Testis (tissue), 2 donors: ENCODE measurements at regions not wholly inside any gene's neighbourhood (a gene's known extent, or its start where the extent isn't known, plus 50 kb on each side); places are given as distances from the start of the nearest gene placed in this dataset.

Experiments
- DNase-seq: peaks from one replicate; pipeline ENCODE4 v3.0.0-alpha.2; 2019
- H3K27ac ChIP-seq, 2 donors: fragments of 200-600 bp; sonication (generic); one replicate each; pipeline ENCODE4 v1.5.1; 2019
- H3K27me3 ChIP-seq: fragments of 200-600 bp; sonication (generic); one replicate; pipeline ENCODE4 v1.5.1; 2019
- H3K36me3 ChIP-seq: fragments of 200-600 bp; sonication (generic); one replicate; pipeline ENCODE4 v1.5.1; 2017; ENCODE audit warnings: low read depth; ENCODE audit errors: missing control alignments
- H3K4me1 ChIP-seq: fragments of 200-600 bp; sonication (generic); one replicate; pipeline ENCODE4 v1.5.1; 2019
- H3K4me3 ChIP-seq, 2 donors: fragments of 200-600 bp; sonication (generic); one replicate each; pipeline ENCODE4 v1.5.1; 2017 to 2019
- H3K9me3 ChIP-seq: fragments of 200-600 bp; sonication (generic); one replicate; pipeline ENCODE4 v1.5.1; 2017
- POLR2A ChIP-seq: fragments of 450-650 bp; IDR thresholded peaks from one replicate; pipeline ENCODE4 v1.6.1; 2017; ENCODE audit warnings: antibody characterized with exemption, mild to moderate bottlenecking, moderate library complexity
- WGBS, 2 donors: methylation state at CpG; one replicate each; pipeline ENCODE4 v1.1.5; 2018; 5-methylcytosine and 5-hydroxymethylcytosine counted together
- intact Hi-C: fragments of 100-400 bp; cut with DNase I; formaldehyde crosslinking; loops from one replicate; pipeline ENCODE4 v1.15.1; 2023; ENCODE audit warnings: low total_unique reads
- TF ChIP-seq, protein P1 (sequence below), 3 experiments: fragments of 450-650 bp in 2 of 3; fragments of 200-600 bp in 1 of 3; sonication (generic) in 1 of 3; IDR thresholded peaks; one replicate each; pipeline ENCODE4 v1.5.1; 2016 to 2019; ENCODE audit warnings: antibody characterized with exemption in 3 of 3, mild to moderate bottlenecking in 2 of 3, moderate library complexity in 1 of 3

DNA sequence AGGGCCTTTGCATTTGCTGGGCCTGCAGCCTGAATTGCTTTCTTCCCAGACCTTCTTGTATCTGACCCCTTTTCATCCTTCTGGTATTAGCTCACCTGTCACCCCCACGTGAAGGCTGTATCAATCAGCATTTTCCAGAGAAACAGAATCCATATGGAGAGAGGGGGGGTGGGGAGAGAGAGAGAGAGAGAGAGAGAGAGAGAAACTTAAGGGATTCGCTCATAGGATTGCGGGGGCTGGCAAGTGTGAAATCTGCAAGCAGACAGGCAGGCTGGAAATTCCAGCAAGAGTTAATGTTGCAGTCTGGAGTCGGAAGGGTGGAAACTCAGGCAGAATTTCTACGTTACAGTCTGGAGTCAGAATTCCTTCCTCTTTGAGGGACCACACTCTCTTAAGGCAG, 410.7 kb upstream of the SULF2 start:
- no peak for DNase-seq
- Histone ChIP-seq H3K4me1 (no peaks in the 10 kb centered on the region), H3K4me3 (no peak overlapping the region), H3K9me3 (no peaks in the 10 kb centered on the region), H3K36me3 (no peaks in the 10 kb centered on the region), H3K27me3 (no peaks in the 10 kb centered on the region), H3K27ac (no peak overlapping the region)
- whole genome bisulfite sequencing, 2 donors: 49 to 67% methylated on average over 5 of the region's 5 CpGs
- intact Hi-C loops: no loop called here
- no peak for TF ChIP-seq POLR2A
- TF ChIP-seq, protein P1, sequence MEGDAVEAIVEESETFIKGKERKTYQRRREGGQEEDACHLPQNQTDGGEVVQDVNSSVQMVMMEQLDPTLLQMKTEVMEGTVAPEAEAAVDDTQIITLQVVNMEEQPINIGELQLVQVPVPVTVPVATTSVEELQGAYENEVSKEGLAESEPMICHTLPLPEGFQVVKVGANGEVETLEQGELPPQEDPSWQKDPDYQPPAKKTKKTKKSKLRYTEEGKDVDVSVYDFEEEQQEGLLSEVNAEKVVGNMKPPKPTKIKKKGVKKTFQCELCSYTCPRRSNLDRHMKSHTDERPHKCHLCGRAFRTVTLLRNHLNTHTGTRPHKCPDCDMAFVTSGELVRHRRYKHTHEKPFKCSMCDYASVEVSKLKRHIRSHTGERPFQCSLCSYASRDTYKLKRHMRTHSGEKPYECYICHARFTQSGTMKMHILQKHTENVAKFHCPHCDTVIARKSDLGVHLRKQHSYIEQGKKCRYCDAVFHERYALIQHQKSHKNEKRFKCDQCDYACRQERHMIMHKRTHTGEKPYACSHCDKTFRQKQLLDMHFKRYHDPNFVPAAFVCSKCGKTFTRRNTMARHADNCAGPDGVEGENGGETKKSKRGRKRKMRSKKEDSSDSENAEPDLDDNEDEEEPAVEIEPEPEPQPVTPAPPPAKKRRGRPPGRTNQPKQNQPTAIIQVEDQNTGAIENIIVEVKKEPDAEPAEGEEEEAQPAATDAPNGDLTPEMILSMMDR (IDR thresholded peaks at IDR 0.05): no peak

DNA sequence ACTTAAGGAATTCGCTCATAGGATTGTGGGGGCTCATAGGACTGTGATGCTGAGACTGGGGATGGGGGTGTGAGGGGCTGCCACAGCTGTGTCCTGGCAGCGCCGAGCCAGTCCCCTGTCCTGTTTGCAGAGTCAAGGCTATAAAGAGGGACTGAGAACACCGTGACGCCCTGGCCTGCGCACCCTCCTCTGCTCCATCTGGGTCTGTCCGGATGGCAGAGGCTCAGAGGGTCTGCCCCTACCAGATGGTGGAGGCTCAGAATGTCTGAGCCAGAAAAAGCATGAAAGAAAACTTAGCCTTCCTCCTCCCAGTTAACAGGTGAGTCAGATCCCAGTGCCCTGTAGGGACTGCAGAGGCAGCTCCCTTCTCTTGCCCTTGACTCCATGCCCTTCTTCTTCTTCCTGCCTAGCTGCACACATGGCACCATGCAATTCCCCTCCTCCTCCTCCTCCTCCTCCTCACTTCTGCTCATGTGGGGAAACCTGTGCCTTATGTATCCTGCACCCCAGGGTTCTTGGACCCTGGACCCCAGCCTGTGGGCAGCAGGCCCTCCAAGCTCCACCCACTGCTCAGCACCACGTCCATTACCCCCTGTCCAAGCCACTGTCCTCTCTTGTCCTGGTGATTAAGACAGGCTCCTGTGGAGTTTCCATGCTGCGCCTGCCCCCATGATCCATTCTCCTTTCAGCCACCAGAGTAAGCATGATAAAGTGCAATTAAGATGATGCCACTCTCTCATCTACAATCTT, 410.0 kb upstream of the SULF2 start:
- 79 to 95% methylated on average over 5 to 9 of the region's 9 CpGs for WGBS, 2 donors
- H3K9me3 ChIP-seq: no peaks in the 10 kb centered on the region
- intact Hi-C loops: no loop called here
- no peak for TF ChIP-seq POLR2A
- TF ChIP-seq, protein P1 (IDR thresholded peaks at IDR 0.05): no peak
- H3K4me3 ChIP-seq: no peak overlapping the region
- H3K4me1 ChIP-seq: peaks cover 3% of the 10 kb centered on the region
- H3K27me3 ChIP-seq: no peaks in the 10 kb centered on the region
- H3K27ac ChIP-seq: no peak overlapping the region
- no peaks in the 10 kb centered on the region for H3K36me3 ChIP-seq
- DNase-seq: no peak

DNA sequence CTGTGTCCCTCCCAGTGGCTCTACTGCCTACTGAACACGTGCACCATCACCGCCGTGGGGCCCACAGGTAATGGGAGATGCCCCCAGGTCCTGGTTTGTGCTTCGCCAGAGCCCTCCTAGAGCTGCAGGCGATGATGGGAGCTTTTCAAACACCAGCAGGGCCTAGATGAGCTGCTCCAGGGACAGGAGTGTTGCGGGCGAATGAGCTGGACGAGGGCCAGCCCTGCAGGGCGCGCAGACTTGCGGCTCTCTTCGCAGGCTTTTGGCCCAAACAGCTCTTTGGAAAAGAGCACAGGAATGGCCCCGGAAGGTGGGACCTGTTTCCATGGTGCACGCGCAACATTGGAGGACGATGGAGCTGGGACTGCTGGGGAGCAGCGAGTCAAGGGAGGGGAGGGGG, 409.3 kb upstream of the SULF2 start:
- no peaks in the 10 kb centered on the region for H3K27me3 ChIP-seq
- no peak overlapping the region for H3K4me3 ChIP-seq
- H3K9me3 ChIP-seq: no peaks in the 10 kb centered on the region
- WGBS, 2 donors: 95 to 100% methylated on average over 2 to 17 of the region's 17 CpGs
- TF ChIP-seq POLR2A: no peak
- TF ChIP-seq, protein P1 (IDR thresholded peaks at IDR 0.05): no peak
- intact Hi-C loops: no loop called here
- no peaks in the 10 kb centered on the region for H3K36me3 ChIP-seq
- H3K4me1 ChIP-seq: peaks cover 3% of the 10 kb centered on the region
- no peak overlapping the region for H3K27ac ChIP-seq
- DNase-seq: no peak

DNA sequence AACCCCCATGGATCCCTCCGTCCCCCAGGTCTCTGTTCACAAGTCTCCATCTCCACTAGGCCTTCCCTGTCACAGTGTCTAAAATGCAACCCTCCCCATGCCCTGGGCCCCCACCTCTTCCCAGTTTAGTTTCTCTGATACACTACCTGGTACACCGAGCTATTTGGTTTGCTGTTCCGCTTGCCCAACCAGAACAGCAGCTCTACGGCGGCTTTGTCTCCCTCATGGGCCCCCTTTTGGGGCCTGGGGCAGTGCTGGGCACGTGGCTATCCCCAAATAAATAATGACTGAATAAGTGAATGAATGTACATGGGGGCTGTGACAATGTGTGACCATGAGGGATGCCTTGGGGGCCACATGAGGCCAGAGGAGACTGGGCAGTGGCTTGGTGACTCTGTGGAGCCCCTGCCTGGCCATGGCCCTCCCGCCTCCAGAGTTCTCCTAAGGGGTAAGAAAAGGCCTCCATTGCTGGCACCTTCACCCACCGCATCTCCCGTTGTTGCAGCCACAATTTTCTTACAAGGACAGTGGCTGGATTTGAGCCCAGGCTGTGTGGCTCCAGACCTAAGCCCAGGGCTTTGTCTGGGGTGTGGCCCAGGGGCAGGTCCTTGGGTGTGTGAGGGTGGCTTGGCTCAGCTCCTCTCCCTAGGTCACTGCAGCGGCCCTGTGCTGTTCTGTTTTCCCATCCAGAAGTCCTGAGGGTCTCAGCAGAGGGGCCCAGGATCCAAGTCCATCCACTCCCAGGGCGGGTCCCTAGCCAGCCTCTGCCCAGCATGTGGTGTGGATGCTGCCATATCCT, 408.5 kb upstream of the SULF2 start:
- no peak overlapping the region for H3K4me3 ChIP-seq
- no peak for DNase-seq
- intact Hi-C loops: no loop called here
- H3K9me3 ChIP-seq: no peaks in the 10 kb centered on the region
- peaks cover 3% of the 10 kb centered on the region for H3K4me1 ChIP-seq
- no peaks in the 10 kb centered on the region for H3K27me3 ChIP-seq
- no peak for TF ChIP-seq POLR2A
- TF ChIP-seq, protein P1 (IDR thresholded peaks at IDR 0.05): no peak
- WGBS, 2 donors: 89 to 91% methylated on average over 8 to 11 of the region's 11 CpGs
- no peak overlapping the region for H3K27ac ChIP-seq
- no peaks in the 10 kb centered on the region for H3K36me3 ChIP-seq
